DMS153 (cell line): ENCODE measurements at regions not wholly inside any gene's neighbourhood (a gene's known extent, or its start where the extent isn't known, plus 50 kb on each side); places are given as distances from the start of the nearest gene placed in this dataset.

ENCODE experiments used
- DNase-seq: peaks from one replicate; lab custom pipeline; 2025; lab: John Stamatoyannopoulos, UW

- DNase-seq: no peak
These were observed 131.4 kb downstream of the KCNS3 start for GRCh38 chr2:18009891-18010290.

- DNase-seq: peak; percentile 17
These were observed 126.9 kb downstream of the KCNS3 start for GRCh38 chr2:18005411-18005810.

DNA sequence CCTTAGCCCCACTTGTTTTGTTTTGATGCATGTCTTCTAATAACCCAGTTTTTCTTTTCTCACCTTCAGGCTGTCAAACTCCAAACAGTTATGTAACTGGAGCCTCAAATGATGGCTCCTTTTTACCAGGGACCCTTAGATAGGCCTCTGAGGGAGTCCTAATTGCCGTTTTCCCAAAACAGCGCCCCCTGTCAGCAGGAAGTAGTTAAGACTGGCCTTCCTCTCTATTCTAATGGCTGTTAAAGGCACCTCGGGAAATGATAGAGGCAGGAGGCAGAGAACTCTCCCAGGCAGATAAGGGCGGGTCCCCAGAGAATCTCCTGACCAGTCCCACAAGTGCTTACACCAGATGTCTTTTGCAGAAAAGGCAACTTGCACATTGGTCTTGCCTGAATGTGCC lies 123.2 kb downstream of the KCNS3 start:
- DNase-seq: no peak

GRCh38 chr2:17996978-17997377 lies 118.5 kb downstream of the KCNS3 start:
- DNase-seq: no peak

GRCh38 chr2:17995593-17995992 lies 117.1 kb downstream of the KCNS3 start:
- DNase-seq: no peak
